SK-N-SH (cell line): ENCODE measurements at regions not wholly inside any gene's neighbourhood (a gene's known extent, or its start where the extent isn't known, plus 50 kb on each side); places are given as distances from the start of the nearest gene placed in this dataset.

ENCODE experiments used
- CTCF ChIA-PET: fragments of 300-600, 350-600 bp; formaldehyde crosslinking; extraction: SDS; loops from one replicate; lab custom pipeline; 2021; lab: Yijun Ruan, JAX
- POLR2A ChIA-PET: fragments of 350-600 bp; sonication (Branson Sonifier 250); formaldehyde crosslinking; extraction: SDS; loops from one replicate; lab custom pipeline; 2020; ENCODE audit warnings: antibody characterized with exemption, inconsistent platforms; lab: Yijun Ruan, JAX
- DNase-seq: peaks from one replicate; pipeline ENCODE4 v3.0.0; 2012
- H2AFZ ChIP-seq: fragments of 200-600 bp; sonication (generic); 2 replicates; pipeline ENCODE4 v1.8.1; 2016; ENCODE audit warnings: antibody characterized with exemption, mild to moderate bottlenecking, low read depth
- H3F3A ChIP-seq: fragments of 200-600 bp; sonication (generic); replicated peaks from 2 replicates; pipeline ENCODE3; 2016; ENCODE audit warnings: antibody characterized with exemption, mild to moderate bottlenecking; ENCODE audit not compliant: insufficient read depth
- H3K27ac ChIP-seq, 2 experiments: fragments of 200-500 bp in 1 of 2; fragments of 200-600 bp in 1 of 2; sonication (Bioruptor generic) in 1 of 2; sonication (generic), shearing (Covaris generic) in 1 of 2; 2 replicates each; pipeline versions ENCODE4 v1.5.1 to v1.6.1; 2014 to 2016; ENCODE audit warnings: low read depth in 2 of 2, inconsistent platforms in 1 of 2, low read length in 1 of 2, mild to moderate bottlenecking in 1 of 2, mixed read lengths in 1 of 2
- H3K27me3 ChIP-seq: fragments of 200-600 bp; sonication (generic), shearing (Covaris generic); 2 replicates; pipeline ENCODE4 v1.6.1; 2016; ENCODE audit warnings: mixed run types; ENCODE audit not compliant: insufficient read depth
- H3K36me3 ChIP-seq, 2 experiments: fragments of 200-500 bp in 1 of 2; fragments of 200-600 bp in 1 of 2; sonication (Bioruptor generic) in 1 of 2; sonication (generic) in 1 of 2; replicated peaks in 1 of 2; 2 replicates each; pipeline versions ENCODE3 to v1.5.1; 2014 to 2016; ENCODE audit warnings: low read length in 1 of 2, mild to moderate bottlenecking in 1 of 2; ENCODE audit not compliant: insufficient read depth in 2 of 2, control insufficient read depth in 1 of 2
- H3K4me1 ChIP-seq, 2 experiments: fragments of 200-500 bp in 1 of 2; fragments of 200-600 bp in 1 of 2; sonication (Bioruptor generic) in 1 of 2; sonication (generic), shearing (Covaris generic) in 1 of 2; 2 replicates each; pipeline versions ENCODE4 v1.5.1 to v1.6.1; 2014 to 2016; ENCODE audit warnings: low read depth in 1 of 2, low read length in 1 of 2, mixed run types in 1 of 2; ENCODE audit not compliant: insufficient read depth in 2 of 2, control insufficient read depth in 1 of 2
- H3K4me2 ChIP-seq: fragments of 200-600 bp; sonication (generic), shearing (Covaris generic); 2 replicates; pipeline ENCODE4 v1.6.1; 2017; ENCODE audit warnings: mixed run types
- H3K4me3 ChIP-seq, 2 experiments: fragments of 200-500 bp in 1 of 2; fragments of 200-600 bp in 1 of 2; sonication (Bioruptor generic) in 1 of 2; sonication (generic), shearing (Covaris generic) in 1 of 2; 2 replicates each; pipeline versions ENCODE4 v1.5.1 to v1.8.1; 2014 to 2016; ENCODE audit warnings: low read depth in 2 of 2, inconsistent platforms in 1 of 2, low read length in 1 of 2, mild to moderate bottlenecking in 1 of 2, mixed read lengths in 1 of 2, moderate library complexity in 1 of 2
- H3K79me2 ChIP-seq: fragments of 200-600 bp; sonication (generic); 2 replicates; pipeline ENCODE4 v1.8.1; 2017; ENCODE audit warnings: mild to moderate bottlenecking; ENCODE audit not compliant: insufficient read depth
- H3K9ac ChIP-seq: fragments of 200-600 bp; sonication (generic); 2 replicates; pipeline ENCODE4 v1.6.1; 2017; ENCODE audit warnings: mixed run types
- H3K9me2 ChIP-seq: fragments of 200-600 bp; sonication (generic); 2 replicates; pipeline ENCODE4 v1.6.1; 2017; ENCODE audit warnings: mixed run types
- H3K9me3 ChIP-seq: fragments of 200-600 bp; sonication (generic); 2 replicates; pipeline ENCODE4 v1.6.1; 2017; ENCODE audit warnings: mixed run types, mild to moderate bottlenecking, moderate library complexity
- H4K20me1 ChIP-seq: fragments of 200-600 bp; sonication (generic); 2 replicates; pipeline ENCODE4 v1.6.1; 2017; ENCODE audit warnings: mild to moderate bottlenecking, mixed run types; ENCODE audit not compliant: insufficient read depth
- CHD2 ChIP-seq: fragments of 150-350 bp; IDR thresholded peaks from 2 replicates; pipeline ENCODE4 v1.6.1; 2018; ENCODE audit warnings: low read length; ENCODE audit not compliant: partially characterized antibody
- EP300 ChIP-seq, 2 experiments: IDR thresholded peaks; 2 replicates each; pipeline versions ENCODE4 v1.4.0 to v1.6.1; 2012; ENCODE audit warnings: borderline replicate concordance in 1 of 2, low read depth in 1 of 2, low read length in 1 of 2
- FOSL2 ChIP-seq: IDR thresholded peaks from 2 replicates; pipeline ENCODE4 v1.4.0; 2012; ENCODE audit warnings: low read depth, mild to moderate bottlenecking, moderate library complexity, borderline replicate concordance
- FOXM1 ChIP-seq: IDR thresholded peaks from 2 replicates; pipeline ENCODE4 v1.4.0; 2012; ENCODE audit warnings: low read depth, mild to moderate bottlenecking
- MEF2A ChIP-seq: IDR thresholded peaks from 2 replicates; pipeline ENCODE4 v1.4.0; 2012; ENCODE audit warnings: low read depth, borderline replicate concordance
- MXI1 ChIP-seq: IDR thresholded peaks from 2 replicates; pipeline ENCODE4 v1.6.1; 2012; ENCODE audit warnings: mild to moderate bottlenecking, low read depth, low read length, improper control_type of control experiment
- POLR2AphosphoS5 ChIP-seq: IDR thresholded peaks from 2 replicates; pipeline ENCODE4 v1.6.1; 2012; ENCODE audit warnings: low read depth, low read length
- RAD21 ChIP-seq: IDR thresholded peaks from 2 replicates; pipeline ENCODE4 v1.6.1; 2012; ENCODE audit warnings: mild to moderate bottlenecking, low read length
- SIN3A ChIP-seq: IDR thresholded peaks from 2 replicates; pipeline ENCODE4 v1.6.1; 2012; ENCODE audit warnings: low read depth, mild to moderate bottlenecking, low read length, moderate library complexity, borderline replicate concordance
- SMC3 ChIP-seq: IDR thresholded peaks from 2 replicates; pipeline ENCODE4 v1.6.1; 2012; ENCODE audit warnings: low read depth, low read length, improper control_type of control experiment
- TCF12 ChIP-seq: IDR thresholded peaks from 2 replicates; pipeline ENCODE4 v1.4.0; 2012
- TEAD4 ChIP-seq: IDR thresholded peaks from 2 replicates; pipeline ENCODE4 v1.4.0; 2012; ENCODE audit warnings: mild to moderate bottlenecking, borderline replicate concordance; ENCODE audit not compliant: insufficient read depth
- WGBS: methylation state at CpG from one replicate; pipeline ENCODE4 v1.1.6; 2017; ENCODE audit warnings: low lambda C conversion rate; 5-methylcytosine and 5-hydroxymethylcytosine counted together
- TF ChIP-seq, protein P1 (sequence below): IDR thresholded peaks from 2 replicates; pipeline ENCODE4; 2012
- TF ChIP-seq, protein P2 (sequence below): IDR thresholded peaks from 2 replicates; pipeline ENCODE4 v1.6.1; 2012; ENCODE audit warnings: mild to moderate bottlenecking, low read depth, low read length, moderate library complexity
- TF ChIP-seq, protein P3 (sequence below): fragments of 150-350 bp; IDR thresholded peaks from 2 replicates; pipeline ENCODE4 v1.6.1; 2016; ENCODE audit warnings: mild to moderate bottlenecking, low read depth, low read length

DNA sequence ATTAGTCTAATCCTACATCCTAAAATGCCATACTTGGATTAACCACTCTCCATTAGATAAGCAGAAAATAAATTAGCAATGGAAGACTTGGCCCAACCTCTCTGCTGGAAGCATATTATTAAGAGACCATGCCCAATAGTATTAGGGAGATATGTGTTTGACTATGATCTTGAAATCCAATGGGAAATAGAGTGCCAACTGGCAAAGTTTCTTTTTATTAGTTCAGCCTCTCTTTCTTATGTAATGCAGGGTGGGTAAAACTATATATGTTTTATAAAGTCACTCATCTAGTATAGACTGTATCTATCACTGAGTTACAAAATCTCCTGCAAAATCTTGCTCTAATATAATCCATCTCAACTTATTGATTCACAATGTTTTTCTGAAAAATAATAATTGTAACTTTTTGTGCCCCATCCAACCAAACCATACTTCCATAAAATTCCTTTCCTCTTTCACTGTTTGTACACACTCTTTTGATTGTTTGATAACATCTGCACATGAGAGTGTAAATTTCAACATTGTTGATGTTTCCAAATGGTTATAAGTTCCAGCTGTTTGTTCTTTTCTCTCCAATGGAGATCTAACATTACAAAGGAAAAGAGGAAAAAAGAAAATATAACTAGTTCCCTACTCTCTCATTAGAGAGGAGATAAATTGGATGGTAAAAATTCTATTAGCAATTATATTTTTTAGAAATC is 408.1 kb upstream of the ADGRL2 start:
- H3K36me3 ChIP-seq, result no peaks in the 10 kb centered on the region
- TF ChIP-seq, protein P1, sequence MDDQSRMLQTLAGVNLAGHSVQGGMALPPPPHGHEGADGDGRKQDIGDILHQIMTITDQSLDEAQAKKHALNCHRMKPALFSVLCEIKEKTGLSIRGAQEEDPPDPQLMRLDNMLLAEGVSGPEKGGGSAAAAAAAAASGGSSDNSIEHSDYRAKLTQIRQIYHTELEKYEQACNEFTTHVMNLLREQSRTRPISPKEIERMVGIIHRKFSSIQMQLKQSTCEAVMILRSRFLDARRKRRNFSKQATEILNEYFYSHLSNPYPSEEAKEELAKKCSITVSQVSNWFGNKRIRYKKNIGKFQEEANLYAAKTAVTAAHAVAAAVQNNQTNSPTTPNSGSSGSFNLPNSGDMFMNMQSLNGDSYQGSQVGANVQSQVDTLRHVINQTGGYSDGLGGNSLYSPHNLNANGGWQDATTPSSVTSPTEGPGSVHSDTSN, result no peak
- TF ChIP-seq, protein P2, sequence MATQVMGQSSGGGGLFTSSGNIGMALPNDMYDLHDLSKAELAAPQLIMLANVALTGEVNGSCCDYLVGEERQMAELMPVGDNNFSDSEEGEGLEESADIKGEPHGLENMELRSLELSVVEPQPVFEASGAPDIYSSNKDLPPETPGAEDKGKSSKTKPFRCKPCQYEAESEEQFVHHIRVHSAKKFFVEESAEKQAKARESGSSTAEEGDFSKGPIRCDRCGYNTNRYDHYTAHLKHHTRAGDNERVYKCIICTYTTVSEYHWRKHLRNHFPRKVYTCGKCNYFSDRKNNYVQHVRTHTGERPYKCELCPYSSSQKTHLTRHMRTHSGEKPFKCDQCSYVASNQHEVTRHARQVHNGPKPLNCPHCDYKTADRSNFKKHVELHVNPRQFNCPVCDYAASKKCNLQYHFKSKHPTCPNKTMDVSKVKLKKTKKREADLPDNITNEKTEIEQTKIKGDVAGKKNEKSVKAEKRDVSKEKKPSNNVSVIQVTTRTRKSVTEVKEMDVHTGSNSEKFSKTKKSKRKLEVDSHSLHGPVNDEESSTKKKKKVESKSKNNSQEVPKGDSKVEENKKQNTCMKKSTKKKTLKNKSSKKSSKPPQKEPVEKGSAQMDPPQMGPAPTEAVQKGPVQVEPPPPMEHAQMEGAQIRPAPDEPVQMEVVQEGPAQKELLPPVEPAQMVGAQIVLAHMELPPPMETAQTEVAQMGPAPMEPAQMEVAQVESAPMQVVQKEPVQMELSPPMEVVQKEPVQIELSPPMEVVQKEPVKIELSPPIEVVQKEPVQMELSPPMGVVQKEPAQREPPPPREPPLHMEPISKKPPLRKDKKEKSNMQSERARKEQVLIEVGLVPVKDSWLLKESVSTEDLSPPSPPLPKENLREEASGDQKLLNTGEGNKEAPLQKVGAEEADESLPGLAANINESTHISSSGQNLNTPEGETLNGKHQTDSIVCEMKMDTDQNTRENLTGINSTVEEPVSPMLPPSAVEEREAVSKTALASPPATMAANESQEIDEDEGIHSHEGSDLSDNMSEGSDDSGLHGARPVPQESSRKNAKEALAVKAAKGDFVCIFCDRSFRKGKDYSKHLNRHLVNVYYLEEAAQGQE, result no peak
- TF ChIP-seq, protein P3, sequence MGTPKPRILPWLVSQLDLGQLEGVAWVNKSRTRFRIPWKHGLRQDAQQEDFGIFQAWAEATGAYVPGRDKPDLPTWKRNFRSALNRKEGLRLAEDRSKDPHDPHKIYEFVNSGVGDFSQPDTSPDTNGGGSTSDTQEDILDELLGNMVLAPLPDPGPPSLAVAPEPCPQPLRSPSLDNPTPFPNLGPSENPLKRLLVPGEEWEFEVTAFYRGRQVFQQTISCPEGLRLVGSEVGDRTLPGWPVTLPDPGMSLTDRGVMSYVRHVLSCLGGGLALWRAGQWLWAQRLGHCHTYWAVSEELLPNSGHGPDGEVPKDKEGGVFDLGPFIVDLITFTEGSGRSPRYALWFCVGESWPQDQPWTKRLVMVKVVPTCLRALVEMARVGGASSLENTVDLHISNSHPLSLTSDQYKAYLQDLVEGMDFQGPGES, result no peak
- TF ChIP-seq RAD21 (no peak), FOSL2 (no peak), EP300 (IDR thresholded peaks at IDR 0.05; ENCODE audit: borderline replicate concordance in 1 of 2, low read depth in 1 of 2, low read length in 1 of 2) (no peak), SIN3A (no peak), POLR2AphosphoS5 (no peak)
- peaks cover 0 to 3% of the 10 kb centered on the region in 2 experiments; a peak in 2 of 4 replicates for H3K4me1 ChIP-seq
- no peak for DNase-seq
- no peaks in the 10 kb centered on the region for H3K79me2 ChIP-seq
- H3K9me2 ChIP-seq, result no peaks in the 10 kb centered on the region
- H3K4me3 ChIP-seq, result no peak overlapping the region
- H3K27me3 ChIP-seq, result no peaks in the 10 kb centered on the region
- H4K20me1 ChIP-seq, result no peaks in the 10 kb centered on the region
- POLR2A ChIA-PET, result no interaction called here
- H3K4me2 ChIP-seq, result no peak overlapping the region
- no peak overlapping the region for H2AFZ ChIP-seq
- no peak overlapping the region for H3K27ac ChIP-seq
- H3K9me3 ChIP-seq, result no peaks in the 10 kb centered on the region
- no peak overlapping the region for H3K9ac ChIP-seq
- CTCF ChIA-PET, result no interaction called here
- H3F3A ChIP-seq, result no peaks in the 10 kb centered on the region

DNA sequence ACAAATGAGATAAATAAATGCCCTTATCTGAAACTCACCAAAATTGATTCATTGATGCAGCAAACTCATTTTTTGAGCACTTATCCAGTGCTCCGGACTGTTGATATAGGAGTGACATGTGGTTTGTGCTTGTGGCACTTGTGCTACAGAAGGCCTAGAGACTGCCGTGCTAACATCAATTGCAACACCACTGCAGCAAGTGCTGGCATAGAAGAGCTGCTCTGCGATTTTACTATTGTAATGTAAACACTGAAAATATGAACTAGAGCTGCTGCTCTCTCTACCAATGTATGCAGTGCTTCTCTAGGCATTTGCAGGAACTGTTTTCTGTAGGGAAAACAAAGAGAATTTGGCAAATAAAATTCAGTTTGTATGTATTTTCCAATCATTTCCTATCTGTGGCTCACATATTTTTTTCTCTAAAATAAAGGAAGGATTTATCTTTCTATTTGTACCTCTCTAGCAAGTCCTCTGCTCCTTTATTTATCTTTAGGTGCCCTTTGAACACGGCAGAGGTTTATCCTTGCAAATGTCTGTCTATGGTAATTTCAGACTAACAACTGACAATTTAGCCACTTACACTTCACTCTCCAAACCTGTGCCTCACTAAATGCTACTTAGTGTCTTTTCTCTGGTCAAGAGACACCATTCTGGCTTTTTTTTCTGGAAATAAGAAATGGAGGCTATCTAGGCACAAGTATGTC is 409.5 kb upstream of the ADGRL2 start:
- 47% methylated on average over 4 of the region's 4 CpGs for WGBS
- Histone ChIP-seq H3K4me3 (no peak overlapping the region), H2AFZ (no peak overlapping the region), H4K20me1 (no peaks in the 10 kb centered on the region), H3K4me2 (no peak overlapping the region), H3K9ac (no peak overlapping the region), H3K27ac (peak overlapping the region in 1 of 2 experiments; percentile 28; a peak in 2 of 4 replicates), H3F3A (no peaks in the 10 kb centered on the region), H3K4me1 (peaks cover 0 to 3% of the 10 kb centered on the region in 2 experiments; a peak in 2 of 4 replicates), H3K9me2 (no peaks in the 10 kb centered on the region), H3K27me3 (no peaks in the 10 kb centered on the region), H3K36me3 (no peaks in the 10 kb centered on the region), H3K79me2 (no peaks in the 10 kb centered on the region), H3K9me3 (no peaks in the 10 kb centered on the region)
- TF ChIP-seq MXI1, result no peak
- no peak for TF ChIP-seq SMC3
- TF ChIP-seq FOXM1, result no peak
- no peak for TF ChIP-seq RAD21
- TF ChIP-seq CHD2, result no peak
- no peak for TF ChIP-seq POLR2AphosphoS5
- no peak for TF ChIP-seq EP300 (IDR thresholded peaks at IDR 0.05; ENCODE audit: borderline replicate concordance in 1 of 2, low read depth in 1 of 2, low read length in 1 of 2)
- no peak for TF ChIP-seq MEF2A
- no peak for TF ChIP-seq TCF12
- TF ChIP-seq TEAD4, result no peak
- POLR2A ChIA-PET, result interaction anchor here (0.7 kb wide), 1 partner anchor 591 kb away, joined by 3 read pairs; no protein-coding TSS in a partner anchor
- no peak for DNase-seq
- CTCF ChIA-PET, result interaction anchor here (1.3 kb wide), 1 partner anchor 17 kb away, joined by 3 read pairs; no protein-coding TSS in a partner anchor
